HS-5 (cell line): ENCODE measurements at regions not wholly inside any gene's neighbourhood (a gene's known extent, or its start where the extent isn't known, plus 50 kb on each side); places are given as distances from the start of the nearest gene placed in this dataset.

Source experiments
- DNase-seq: peaks from one replicate; pipeline ENCODE4 v3.0.0-alpha.2; 2012; ENCODE audit warnings: low read depth

DNA sequence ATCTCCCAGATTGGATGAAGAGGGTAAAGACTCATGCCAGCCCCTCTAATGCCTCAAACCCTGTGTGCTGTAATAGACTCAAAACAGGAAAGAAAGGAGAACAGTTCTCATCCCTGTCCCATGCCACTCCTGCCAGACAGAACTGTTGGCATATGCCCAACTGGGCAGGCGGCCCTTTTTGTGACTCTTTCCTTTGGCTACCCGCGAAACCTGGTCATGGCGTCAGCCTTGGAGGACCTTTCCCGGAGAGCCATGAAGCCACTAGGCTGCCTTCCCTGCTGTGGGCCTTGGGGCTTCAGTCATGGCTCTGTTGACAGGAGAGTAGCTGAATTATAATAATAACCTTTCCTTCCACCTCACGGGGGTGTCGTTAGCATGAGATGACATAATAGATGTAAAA, 75.9 kb upstream of the SEMA6A start:
- no peak for DNase-seq

DNA sequence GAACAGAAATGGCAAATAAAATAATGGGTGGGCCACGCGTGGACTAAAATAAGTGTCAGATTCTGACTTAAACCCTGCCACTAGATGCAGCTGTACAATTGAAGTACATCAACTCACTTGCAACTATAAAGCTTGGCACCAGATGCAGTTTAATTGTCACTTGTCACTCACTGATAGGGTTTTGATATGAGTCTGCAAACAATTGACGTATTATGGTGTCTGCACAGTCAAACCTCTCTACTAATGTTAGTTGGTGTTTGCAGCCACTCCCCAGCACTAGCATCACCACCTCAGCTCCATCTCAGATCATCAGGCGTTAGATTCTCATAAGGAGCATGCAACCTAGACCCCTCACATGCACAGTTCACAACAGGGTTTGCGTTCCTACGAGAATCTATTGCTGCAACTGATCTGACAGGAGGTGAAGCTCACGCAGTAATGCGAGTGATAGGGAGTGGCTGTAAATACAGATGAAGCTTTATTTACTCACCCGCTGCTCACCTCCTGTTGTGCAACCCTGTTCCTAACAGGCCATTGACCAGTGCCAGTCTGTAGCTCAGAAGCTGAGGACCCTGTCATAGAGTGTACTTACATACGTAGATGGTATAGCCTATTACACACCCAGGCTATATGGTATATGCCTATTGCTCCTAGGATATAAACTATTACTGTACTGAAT, 72.1 kb upstream of the SEMA6A start:
- DNase-seq, result no peak

DNA sequence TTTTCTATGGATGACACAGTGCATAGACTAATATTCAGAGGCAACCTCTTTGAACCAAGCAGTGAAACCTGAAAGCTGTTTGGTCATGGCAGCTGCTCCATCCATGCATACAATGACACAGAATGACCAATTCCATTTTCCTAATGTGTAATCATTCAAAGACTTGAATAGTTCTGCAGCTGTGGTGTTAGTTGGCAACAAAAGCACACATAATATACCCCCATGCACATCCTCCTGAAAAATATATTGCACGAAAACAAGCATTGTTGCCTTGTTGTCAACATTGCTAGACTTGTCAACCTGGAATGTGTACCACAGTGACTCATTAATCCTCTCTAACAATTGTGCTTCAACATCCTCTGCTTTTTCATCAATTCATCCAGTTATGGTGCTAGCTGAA, 71.0 kb upstream of the SEMA6A start:
- DNase-seq, result no peak

- no peak for DNase-seq
Measured at GRCh38 chr5:116640236-116640635, 65.6 kb upstream of the SEMA6A start.

DNA sequence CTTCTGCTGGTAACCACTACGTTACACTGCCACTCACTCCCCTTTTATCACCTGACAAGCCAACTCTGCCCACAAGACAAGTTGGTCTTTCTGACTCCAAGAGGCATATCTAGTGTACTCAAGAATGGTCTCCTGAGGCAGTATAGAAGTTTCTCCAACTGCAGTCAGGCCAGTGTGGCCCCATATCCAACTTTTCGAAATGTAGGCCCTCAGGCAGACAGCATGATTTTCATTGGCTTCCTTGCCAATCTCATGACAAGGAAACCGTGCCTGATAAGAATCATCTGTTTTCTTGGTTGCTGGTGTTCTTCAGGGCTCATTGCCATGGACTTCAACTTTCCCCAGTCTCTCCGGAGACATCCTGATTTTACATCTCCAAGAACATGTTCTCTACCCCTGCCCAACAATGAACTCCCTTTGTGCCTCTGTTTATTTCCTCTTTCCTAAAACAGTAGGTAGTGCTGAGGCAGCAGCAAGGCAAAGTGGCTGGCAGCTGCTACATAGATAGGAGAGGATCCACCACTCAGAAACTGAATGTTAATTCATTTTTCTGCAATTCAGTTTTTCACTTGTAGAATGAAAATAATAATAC, 62.6 kb upstream of the SEMA6A start:
- DNase-seq, result no peak

DNA sequence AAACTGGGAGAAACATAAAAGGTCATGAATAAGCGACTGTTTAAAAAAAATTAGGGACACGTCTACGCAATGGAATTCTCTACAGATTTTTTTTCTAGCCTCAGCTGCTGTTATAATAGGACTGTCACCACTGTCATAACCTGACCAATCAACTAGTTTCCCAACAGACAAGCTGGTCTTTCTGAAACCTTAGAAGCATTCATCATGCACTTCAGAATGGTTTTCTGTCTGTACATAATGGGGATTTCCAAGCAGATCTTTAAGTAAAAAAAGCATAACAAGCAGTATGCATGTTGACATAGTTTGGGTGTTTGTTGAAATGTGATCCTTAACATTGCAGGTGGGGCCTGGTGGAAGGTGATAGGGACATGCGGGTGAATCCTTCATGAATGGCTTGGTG, 58.3 kb upstream of the SEMA6A start:
- DNase-seq, result no peak

DNA sequence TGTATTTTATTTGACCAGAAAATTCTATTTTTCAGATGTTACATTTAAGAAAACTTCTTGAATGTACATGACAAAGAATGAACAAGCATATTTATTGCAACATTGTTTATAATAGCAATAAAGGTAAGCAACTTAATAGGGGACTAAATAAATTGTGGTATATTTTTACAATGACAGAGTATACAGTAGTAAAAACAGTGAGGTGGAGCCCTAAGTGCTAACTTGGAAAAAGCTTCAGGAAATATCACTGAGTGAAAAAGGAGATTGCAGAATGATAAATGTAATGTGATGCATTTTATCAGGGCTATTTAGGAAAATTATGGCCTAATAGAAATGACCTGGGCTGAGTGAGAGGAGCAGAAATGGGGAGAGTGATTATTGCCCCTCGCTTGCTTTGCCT, 56.5 kb upstream of the SEMA6A start:
- DNase-seq, result no peak

DNA sequence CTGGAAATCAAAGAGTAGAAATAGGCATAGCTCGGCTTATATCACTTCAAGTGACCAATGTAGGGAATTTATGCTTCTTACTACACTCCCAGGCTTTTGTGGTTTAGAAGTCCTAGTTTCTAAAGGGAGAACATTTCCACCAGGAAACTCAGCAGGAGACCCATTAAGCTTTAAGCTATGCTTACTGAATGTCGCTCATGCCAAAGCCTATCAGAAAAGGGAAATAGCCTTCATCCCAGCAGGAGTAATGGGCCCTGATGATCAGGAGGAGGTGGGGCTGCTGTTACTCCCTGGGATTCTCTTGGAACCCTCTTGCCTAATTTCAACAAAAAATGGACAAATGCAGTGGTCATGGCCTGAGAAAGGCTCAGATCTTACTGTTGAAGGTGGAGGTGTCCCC, 54.5 kb upstream of the SEMA6A start:
- DNase-seq, result no peak

GRCh38 chr5:116626945-116627679, 52.5 kb upstream of the SEMA6A start:
- no peak for DNase-seq

DNA sequence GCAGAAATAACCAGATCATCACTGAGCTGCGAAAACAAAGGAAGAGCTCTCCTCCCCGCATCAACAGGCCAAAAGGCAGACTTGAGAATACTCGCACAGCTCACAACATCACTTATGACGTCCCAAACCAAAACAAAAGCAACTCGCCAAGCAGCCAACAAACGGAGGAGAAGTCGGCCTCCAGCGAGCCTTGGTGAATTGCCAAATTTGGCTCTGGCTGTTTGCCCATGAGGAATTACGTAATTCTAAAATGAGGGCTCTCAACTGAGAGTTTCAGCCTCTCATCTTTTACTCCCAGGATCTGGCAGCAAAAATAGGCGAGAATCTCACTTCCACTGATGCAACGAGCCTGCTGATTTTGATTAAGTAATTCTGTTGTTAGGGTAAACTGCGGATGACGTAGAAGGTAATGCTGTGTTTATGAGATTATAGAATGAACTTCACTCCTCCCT, 51.7 kb upstream of the SEMA6A start:
- DNase-seq, result no peak
